H9 (cell line): ENCODE measurements at regions not wholly inside any gene's neighbourhood (a gene's known extent, or its start where the extent isn't known, plus 50 kb on each side); places are given as distances from the start of the nearest gene placed in this dataset.

ENCODE experiments used
- DNase-seq: peaks from one replicate; pipeline ENCODE4 v3.0.0-alpha.2; 2017
- H2AFZ ChIP-seq: one replicate; pipeline ENCODE4 v1.6.1; 2013; ENCODE audit warnings: mild to moderate bottlenecking, low read length, control low read depth, moderate library complexity
- H2AK5ac ChIP-seq: 2 replicates; pipeline ENCODE4 v1.6.1; 2013; ENCODE audit warnings: low read length, control low read depth, mixed read lengths; ENCODE audit not compliant: insufficient read length
- H2BK120ac ChIP-seq: one replicate; pipeline ENCODE4 v1.6.1; 2013; ENCODE audit warnings: low read depth, mild to moderate bottlenecking, low read length, control low read depth, inconsistent platforms; ENCODE audit not compliant: poor library complexity, severe bottlenecking
- H2BK12ac ChIP-seq: 2 replicates; pipeline ENCODE4 v1.6.1; 2013; ENCODE audit warnings: low read length, control low read depth, mixed read lengths, low read depth; ENCODE audit not compliant: insufficient read length
- H2BK15ac ChIP-seq: 2 replicates; pipeline ENCODE4 v1.6.1; 2013; ENCODE audit warnings: low read depth, low read length, control low read depth
- H2BK20ac ChIP-seq: one replicate; pipeline ENCODE4 v1.6.1; 2013; ENCODE audit warnings: low read depth, mild to moderate bottlenecking, low read length, control low read depth, inconsistent platforms; ENCODE audit not compliant: poor library complexity, severe bottlenecking
- H2BK5ac ChIP-seq: 2 replicates; pipeline ENCODE4 v1.6.1; 2013; ENCODE audit warnings: low read length, control low read depth, mixed read lengths; ENCODE audit not compliant: insufficient read length
- H3K14ac ChIP-seq: 2 replicates; pipeline ENCODE4 v1.6.1; 2013; ENCODE audit warnings: low read length, control low read depth; ENCODE audit not compliant: insufficient read depth
- H3K18ac ChIP-seq: 2 replicates; pipeline ENCODE4 v1.6.1; 2013; ENCODE audit warnings: low read depth, mild to moderate bottlenecking, mixed read lengths, low read length, control low read depth; ENCODE audit not compliant: insufficient read length
- H3K23ac ChIP-seq: 2 replicates; pipeline ENCODE4 v1.6.1; 2013; ENCODE audit warnings: low read length, control low read depth, mixed read lengths, low read depth; ENCODE audit not compliant: insufficient read length
- H3K23me2 ChIP-seq: 2 replicates; pipeline ENCODE4 v1.6.1; 2013; ENCODE audit warnings: low read depth, mild to moderate bottlenecking, mixed read lengths, low read length, control low read depth; ENCODE audit not compliant: insufficient read length, poor library complexity, severe bottlenecking
- H3K27ac ChIP-seq: 2 replicates; pipeline ENCODE4 v1.5.1; 2013; ENCODE audit warnings: low read length, control low read depth, mixed read lengths, low read depth; ENCODE audit not compliant: insufficient read length
- H3K27me3 ChIP-seq: 2 replicates; pipeline ENCODE4 v1.6.1; 2013; ENCODE audit warnings: low read length, control low read depth, inconsistent platforms; ENCODE audit not compliant: insufficient read depth
- H3K4ac ChIP-seq: 2 replicates; pipeline ENCODE4 v1.6.1; 2013; ENCODE audit warnings: low read depth, mild to moderate bottlenecking, control low read depth, inconsistent platforms, low read length, moderate library complexity
- H3K4me1 ChIP-seq: 2 replicates; pipeline ENCODE4 v1.6.1; 2013; ENCODE audit warnings: low read length, control low read depth, inconsistent platforms; ENCODE audit not compliant: insufficient read depth
- H3K4me2 ChIP-seq: 2 replicates; pipeline ENCODE4 v1.6.1; 2013; ENCODE audit warnings: low read length, control low read depth, mixed read lengths; ENCODE audit not compliant: insufficient read length, insufficient read depth
- H3K56ac ChIP-seq: 2 replicates; pipeline ENCODE4 v1.6.1; 2013; ENCODE audit warnings: low read depth, mild to moderate bottlenecking, mixed read lengths, low read length, control low read depth; ENCODE audit not compliant: insufficient read length
- H3K79me1 ChIP-seq: 2 replicates; pipeline ENCODE4 v1.6.1; 2013; ENCODE audit warnings: low read depth, mild to moderate bottlenecking, moderate library complexity, low read length, control low read depth, inconsistent platforms; ENCODE audit not compliant: insufficient read depth, poor library complexity, severe bottlenecking
- H3K79me2 ChIP-seq: 2 replicates; pipeline ENCODE4 v1.6.1; 2013; ENCODE audit warnings: low read length, control low read depth, inconsistent platforms; ENCODE audit not compliant: insufficient read depth
- H3K9ac ChIP-seq: 2 replicates; pipeline ENCODE4 v1.6.1; 2013; ENCODE audit warnings: low read length, control low read depth, mixed read lengths; ENCODE audit not compliant: insufficient read length; ENCODE audit errors: extremely low read depth
- H3K9me3 ChIP-seq: one replicate; pipeline ENCODE4 v1.6.1; 2013; ENCODE audit warnings: low read depth, low read length, inconsistent platforms; ENCODE audit not compliant: control insufficient read depth
- H3T11ph ChIP-seq: one replicate; pipeline ENCODE4 v1.6.1; 2013; ENCODE audit warnings: mild to moderate bottlenecking, low read length, control low read depth, inconsistent platforms
- H4K20me1 ChIP-seq: one replicate; pipeline ENCODE4 v1.6.1; 2013; ENCODE audit not compliant: control insufficient read depth, insufficient read length, insufficient read depth
- H4K5ac ChIP-seq: 2 replicates; pipeline ENCODE4 v1.6.1; 2013; ENCODE audit warnings: low read depth, mild to moderate bottlenecking, mixed read lengths, low read length, control low read depth; ENCODE audit not compliant: insufficient read length
- H4K8ac ChIP-seq: replicated peaks from 2 replicates; pipeline ENCODE4 v1.6.1; 2013; ENCODE audit warnings: low read length, control low read depth, mixed read lengths, low read depth; ENCODE audit not compliant: insufficient read length
- H4K91ac ChIP-seq: 2 replicates; pipeline ENCODE4 v1.6.1; 2013; ENCODE audit warnings: low read depth, mild to moderate bottlenecking, moderate library complexity, mixed read lengths, low read length, control low read depth; ENCODE audit not compliant: insufficient read length
- H3K27ac Mint-ChIP-seq, 3 experiments: 2 replicates in 2 of 3; 3 replicates in 1 of 3; pipeline ENCODE4 v1.8.0; 2020 to 2021; ENCODE audit warnings: mixed read lengths in 3 of 3, mild to moderate bottlenecking in 1 of 3, moderate library complexity in 1 of 3
- H3K27me3 Mint-ChIP-seq: 2 replicates; pipeline ENCODE4 v1.8.0; 2021; ENCODE audit warnings: low read depth, mild to moderate bottlenecking, moderate library complexity, mixed read lengths
- H3K36me3 Mint-ChIP-seq, 3 experiments: 2 replicates in 2 of 3; 3 replicates in 1 of 3; pipeline ENCODE4 v1.8.0; 2020 to 2021; ENCODE audit warnings: low read depth in 3 of 3, mixed read lengths in 3 of 3; ENCODE audit not compliant: insufficient read depth in 1 of 3
- H3K4me1 Mint-ChIP-seq, 2 experiments: 2 replicates each; pipeline ENCODE4 v1.8.0; 2020; ENCODE audit warnings: mixed read lengths in 2 of 2
- H3K4me3 Mint-ChIP-seq, 2 experiments: 2 replicates in 1 of 2; 3 replicates in 1 of 2; pipeline ENCODE4 v1.8.0; 2020 to 2021; ENCODE audit warnings: mild to moderate bottlenecking in 2 of 2, mixed read lengths in 2 of 2, moderate library complexity in 1 of 2
- H3K9me3 Mint-ChIP-seq, 2 experiments: 2 replicates in 1 of 2; 3 replicates in 1 of 2; pipeline ENCODE4 v1.8.0; 2020; ENCODE audit warnings: mild to moderate bottlenecking in 2 of 2, mixed read lengths in 2 of 2, moderate library complexity in 1 of 2
- WGBS: extraction: QIAGEN DNeasy Blood & Tissue Kit; methylation state at CpG from one replicate; pipeline ENCODE4 v1.1.7; 2013; ENCODE audit warnings: missing lambda C conversion rate, low lambda C conversion rate, mixed read lengths; ENCODE audit not compliant: insufficient read length; ENCODE audit errors: extremely low coverage; 5-methylcytosine and 5-hydroxymethylcytosine counted together
- TF ChIP-seq, protein P1 (sequence below): fragments of 200-600 bp; sonication (generic); conservative IDR thresholded peaks from 3 replicates; pipeline ENCODE4 v1.8.0; 2021; ENCODE audit warnings: antibody characterized with exemption, mild to moderate bottlenecking

DNA sequence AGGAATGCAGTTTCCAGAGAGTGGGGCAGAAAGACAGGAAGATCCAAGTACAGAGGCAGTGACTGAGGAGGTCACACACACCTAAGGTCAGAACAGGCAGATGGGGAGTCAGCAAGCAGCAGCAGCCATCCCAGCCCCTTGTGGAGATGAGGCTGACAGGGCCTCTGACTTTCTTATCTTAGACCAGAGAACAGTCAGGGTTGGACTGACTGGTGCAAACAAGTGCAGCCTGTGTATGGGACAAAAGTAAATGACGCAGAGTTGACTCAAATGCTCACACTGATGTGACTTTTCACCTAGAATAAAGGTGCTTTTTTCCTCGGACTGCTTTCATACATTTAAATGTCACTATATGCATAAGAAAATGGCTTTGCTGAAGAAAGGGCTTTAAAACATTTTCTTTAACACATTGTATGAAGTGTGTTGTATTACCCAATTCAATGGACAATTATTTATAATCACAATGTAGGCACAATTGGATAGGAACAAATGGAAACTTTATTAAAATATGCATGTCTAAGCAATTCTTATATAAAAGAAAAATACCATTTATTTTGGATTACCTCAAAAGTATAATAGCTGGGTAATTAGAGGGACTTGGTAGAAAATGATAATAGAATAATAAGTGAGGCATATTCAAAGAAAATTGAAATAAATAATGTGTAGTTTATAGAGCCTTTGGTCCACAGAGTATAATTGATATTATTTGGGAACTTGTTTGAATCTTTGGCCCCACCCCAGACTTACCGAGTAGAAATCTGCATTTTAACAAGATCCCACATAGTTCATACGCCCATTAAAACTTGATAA, 1321.5 kb upstream of the CELF4 start:
- Histone ChIP-seq H4K20me1 (no peaks in the 10 kb centered on the region), H2BK12ac (no peak overlapping the region), H2BK5ac (no peak overlapping the region), H3K56ac (no peak overlapping the region), H3K18ac (no peak overlapping the region), H2AK5ac (no peak overlapping the region), H3K27ac (no peak overlapping the region), H3K9me3 (no peaks in the 10 kb centered on the region), H3K27me3 (no peaks in the 10 kb centered on the region), H4K8ac (no peak overlapping the region), H3K9ac (no peak overlapping the region), H3K4ac (no peak overlapping the region), H3T11ph (no peak overlapping the region), H2BK15ac (no peak overlapping the region), H4K91ac (no peak overlapping the region), H2AFZ (no peak overlapping the region), H3K4me2 (no peak overlapping the region), H3K23ac (no peak overlapping the region), H3K14ac (no peak overlapping the region), H2BK120ac (no peak overlapping the region), H3K23me2 (no peaks in the 10 kb centered on the region), H3K79me2 (no peaks in the 10 kb centered on the region), H4K5ac (no peak overlapping the region), H3K79me1 (no peaks in the 10 kb centered on the region), H2BK20ac (no peak overlapping the region), H3K4me1 (no peaks in the 10 kb centered on the region)
- H3K4me1 Mint-ChIP-seq, result peaks cover 9 to 13% of the 10 kb centered on the region in 2 experiments
- no peak for DNase-seq
- no peak overlapping the region for H3K4me3 Mint-ChIP-seq
- TF ChIP-seq, protein P1, sequence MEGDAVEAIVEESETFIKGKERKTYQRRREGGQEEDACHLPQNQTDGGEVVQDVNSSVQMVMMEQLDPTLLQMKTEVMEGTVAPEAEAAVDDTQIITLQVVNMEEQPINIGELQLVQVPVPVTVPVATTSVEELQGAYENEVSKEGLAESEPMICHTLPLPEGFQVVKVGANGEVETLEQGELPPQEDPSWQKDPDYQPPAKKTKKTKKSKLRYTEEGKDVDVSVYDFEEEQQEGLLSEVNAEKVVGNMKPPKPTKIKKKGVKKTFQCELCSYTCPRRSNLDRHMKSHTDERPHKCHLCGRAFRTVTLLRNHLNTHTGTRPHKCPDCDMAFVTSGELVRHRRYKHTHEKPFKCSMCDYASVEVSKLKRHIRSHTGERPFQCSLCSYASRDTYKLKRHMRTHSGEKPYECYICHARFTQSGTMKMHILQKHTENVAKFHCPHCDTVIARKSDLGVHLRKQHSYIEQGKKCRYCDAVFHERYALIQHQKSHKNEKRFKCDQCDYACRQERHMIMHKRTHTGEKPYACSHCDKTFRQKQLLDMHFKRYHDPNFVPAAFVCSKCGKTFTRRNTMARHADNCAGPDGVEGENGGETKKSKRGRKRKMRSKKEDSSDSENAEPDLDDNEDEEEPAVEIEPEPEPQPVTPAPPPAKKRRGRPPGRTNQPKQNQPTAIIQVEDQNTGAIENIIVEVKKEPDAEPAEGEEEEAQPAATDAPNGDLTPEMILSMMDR, result no peak
- H3K27me3 Mint-ChIP-seq, result no peaks in the 10 kb centered on the region
- WGBS, result no CpG with 5 or more reads among the region's 4 CpGs
- no peaks in the 10 kb centered on the region; a peak in 1 of 7 replicates for H3K36me3 Mint-ChIP-seq
- no peaks in the 10 kb centered on the region for H3K9me3 Mint-ChIP-seq
- H3K27ac Mint-ChIP-seq, result peak overlapping the region in 1 of 3 experiments; percentile 8; a peak in 1 of 7 replicates
